ENCODE measurements at regions not wholly inside any gene's neighbourhood (a gene's known extent, or its start where the extent isn't known, plus 50 kb on each side); places are given as distances from the start of the nearest gene placed in this dataset.

- TF ChIP-seq, protein P1, sequence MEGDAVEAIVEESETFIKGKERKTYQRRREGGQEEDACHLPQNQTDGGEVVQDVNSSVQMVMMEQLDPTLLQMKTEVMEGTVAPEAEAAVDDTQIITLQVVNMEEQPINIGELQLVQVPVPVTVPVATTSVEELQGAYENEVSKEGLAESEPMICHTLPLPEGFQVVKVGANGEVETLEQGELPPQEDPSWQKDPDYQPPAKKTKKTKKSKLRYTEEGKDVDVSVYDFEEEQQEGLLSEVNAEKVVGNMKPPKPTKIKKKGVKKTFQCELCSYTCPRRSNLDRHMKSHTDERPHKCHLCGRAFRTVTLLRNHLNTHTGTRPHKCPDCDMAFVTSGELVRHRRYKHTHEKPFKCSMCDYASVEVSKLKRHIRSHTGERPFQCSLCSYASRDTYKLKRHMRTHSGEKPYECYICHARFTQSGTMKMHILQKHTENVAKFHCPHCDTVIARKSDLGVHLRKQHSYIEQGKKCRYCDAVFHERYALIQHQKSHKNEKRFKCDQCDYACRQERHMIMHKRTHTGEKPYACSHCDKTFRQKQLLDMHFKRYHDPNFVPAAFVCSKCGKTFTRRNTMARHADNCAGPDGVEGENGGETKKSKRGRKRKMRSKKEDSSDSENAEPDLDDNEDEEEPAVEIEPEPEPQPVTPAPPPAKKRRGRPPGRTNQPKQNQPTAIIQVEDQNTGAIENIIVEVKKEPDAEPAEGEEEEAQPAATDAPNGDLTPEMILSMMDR (IDR thresholded peaks at IDR 0.05) = no peak
- no peak for TF ChIP-seq POLR2A (IDR thresholded peaks at IDR 0.05)
These were observed 935.2 kb upstream of the TYRP1 start for GRCh38 chr9:11758016-11758415.

Measured in body of pancreas (tissue), 4 donors.